ENCODE measurements at regions not wholly inside any gene's neighbourhood (a gene's known extent, or its start where the extent isn't known, plus 50 kb on each side); places are given as distances from the start of the nearest gene placed in this dataset.

GRCh38 chr15:62593681-62594399 lies 428.8 kb upstream of the C2CD4B start:
- TF ChIP-seq JUND (IDR thresholded peaks at IDR 0.05; ENCODE audit: low read depth), result no peak
- in situ Hi-C loops (cut with HindIII; ENCODE audit: low pct_unique_long_range_greater_than_20kb, low sequenced_read_pairs), result no loop called here
- peak in 1 of 2 experiments; percentile 54 for DNase-seq (ENCODE audit: low read depth in 1 of 2, low spot score in 1 of 2)

GRCh38 chr15:62598217-62598616 lies 433.1 kb upstream of the C2CD4B start:
- in situ Hi-C loops (cut with HindIII; ENCODE audit: low pct_unique_long_range_greater_than_20kb, low sequenced_read_pairs), result no loop called here
- DNase-seq (ENCODE audit: low read depth in 1 of 2, low spot score in 1 of 2), result no peak
- no peak for TF ChIP-seq JUND (IDR thresholded peaks at IDR 0.05; ENCODE audit: low read depth)

GRCh38 chr15:62599791-62600777 lies 435.0 kb upstream of the C2CD4B start:
- no peak for TF ChIP-seq JUND (IDR thresholded peaks at IDR 0.05; ENCODE audit: low read depth)
- DNase-seq (ENCODE audit: low read depth in 1 of 2, low spot score in 1 of 2), result no peak
- in situ Hi-C loops (cut with HindIII; ENCODE audit: low pct_unique_long_range_greater_than_20kb, low sequenced_read_pairs), result no loop called here

GRCh38 chr15:62601777-62602545 lies 436.9 kb upstream of the C2CD4B start:
- peak in 1 of 2 experiments; percentile 10 for DNase-seq (ENCODE audit: low read depth in 1 of 2, low spot score in 1 of 2)
- in situ Hi-C loops (cut with HindIII; ENCODE audit: low pct_unique_long_range_greater_than_20kb, low sequenced_read_pairs), result no loop called here
- no peak for TF ChIP-seq JUND (IDR thresholded peaks at IDR 0.05; ENCODE audit: low read depth)

- no peak for TF ChIP-seq JUND (IDR thresholded peaks at IDR 0.05; ENCODE audit: low read depth)
- DNase-seq (ENCODE audit: low read depth in 1 of 2, low spot score in 1 of 2), result peak; percentile 9 to 17
- in situ Hi-C loops (cut with HindIII; ENCODE audit: low pct_unique_long_range_greater_than_20kb, low sequenced_read_pairs), result no loop called here
Observed at GRCh38 chr15:62603742-62604141, 438.7 kb upstream of the C2CD4B start.

GRCh38 chr15:62605282-62605681 lies 437.3 kb upstream of the TPM1 start:
- in situ Hi-C loops (cut with HindIII; ENCODE audit: low pct_unique_long_range_greater_than_20kb, low sequenced_read_pairs), result no loop called here
- DNase-seq (ENCODE audit: low read depth in 1 of 2, low spot score in 1 of 2), result no peak
- TF ChIP-seq JUND (IDR thresholded peaks at IDR 0.05; ENCODE audit: low read depth), result no peak

GRCh38 chr15:62606376-62607113 lies 436.0 kb upstream of the TPM1 start:
- in situ Hi-C loops (cut with HindIII; ENCODE audit: low pct_unique_long_range_greater_than_20kb, low sequenced_read_pairs), result no loop called here
- no peak for DNase-seq (ENCODE audit: low read depth in 1 of 2, low spot score in 1 of 2)
- TF ChIP-seq JUND (IDR thresholded peaks at IDR 0.05; ENCODE audit: low read depth), result no peak

GRCh38 chr15:62607114-62607462 lies 435.5 kb upstream of the TPM1 start:
- no peak for DNase-seq (ENCODE audit: low read depth in 1 of 2, low spot score in 1 of 2)
- in situ Hi-C loops (cut with HindIII; ENCODE audit: low pct_unique_long_range_greater_than_20kb, low sequenced_read_pairs), result no loop called here
- no peak for TF ChIP-seq JUND (IDR thresholded peaks at IDR 0.05; ENCODE audit: low read depth)

GRCh38 chr15:62607643-62608042 lies 434.9 kb upstream of the TPM1 start:
- DNase-seq (ENCODE audit: low read depth in 1 of 2, low spot score in 1 of 2), result no peak
- in situ Hi-C loops (cut with HindIII; ENCODE audit: low pct_unique_long_range_greater_than_20kb, low sequenced_read_pairs), result no loop called here
- no peak for TF ChIP-seq JUND (IDR thresholded peaks at IDR 0.05; ENCODE audit: low read depth)

- in situ Hi-C loops (cut with HindIII; ENCODE audit: low pct_unique_long_range_greater_than_20kb, low sequenced_read_pairs), result no loop called here
- TF ChIP-seq JUND (IDR thresholded peaks at IDR 0.05; ENCODE audit: low read depth), result no peak
- DNase-seq (ENCODE audit: low read depth in 1 of 2, low spot score in 1 of 2), result no peak
Observed at GRCh38 chr15:62608369-62608768, 434.2 kb upstream of the TPM1 start.

GRCh38 chr15:62610265-62610869 lies 432.2 kb upstream of the TPM1 start:
- no peak for TF ChIP-seq JUND (IDR thresholded peaks at IDR 0.05; ENCODE audit: low read depth)
- no peak for DNase-seq (ENCODE audit: low read depth in 1 of 2, low spot score in 1 of 2)
- in situ Hi-C loops (cut with HindIII; ENCODE audit: low pct_unique_long_range_greater_than_20kb, low sequenced_read_pairs), result no loop called here
